NT2/D1 (cell line): ENCODE measurements at regions not wholly inside any gene's neighbourhood (a gene's known extent, or its start where the extent isn't known, plus 50 kb on each side); places are given as distances from the start of the nearest gene placed in this dataset.

Experiments
- SUZ12 ChIP-seq: IDR thresholded peaks from 2 replicates; pipeline ENCODE4 v1.6.1; 2011; ENCODE audit not compliant: insufficient read length, insufficient read depth; ENCODE audit errors: extremely low read depth
- YY1 ChIP-seq: IDR thresholded peaks from 2 replicates; pipeline ENCODE4 v1.6.1; 2011; ENCODE audit not compliant: insufficient read length, insufficient read depth

DNA sequence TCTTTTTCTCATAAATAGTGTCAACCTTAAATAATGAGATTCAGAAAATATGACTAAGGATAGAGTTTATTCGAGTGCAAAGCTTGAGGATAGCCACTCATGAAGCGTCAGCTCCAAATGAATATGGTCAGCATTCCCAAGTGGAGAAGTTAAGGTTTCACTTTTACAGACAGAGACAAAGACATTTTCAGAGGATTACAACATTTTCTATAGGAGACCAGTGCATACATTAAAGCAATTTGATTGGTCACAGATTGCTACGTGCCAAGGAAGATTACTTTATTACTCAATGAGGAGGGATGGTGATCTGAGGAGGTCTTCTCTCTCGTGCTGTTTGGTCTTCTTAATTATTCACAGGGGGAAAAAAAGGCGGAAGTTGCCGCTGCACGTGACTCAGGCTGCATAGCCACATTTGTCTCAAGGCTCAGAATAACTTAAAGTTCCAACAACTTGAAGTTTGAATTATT is 60.1 kb upstream of the SPATA31C2 start:
- no peak for TF ChIP-seq YY1
- no peak for TF ChIP-seq SUZ12
